Spleen (tissue), 11 donors: ENCODE measurements at regions not wholly inside any gene's neighbourhood (a gene's known extent, or its start where the extent isn't known, plus 50 kb on each side); places are given as distances from the start of the nearest gene placed in this dataset.
"Not testable (repeated sequence)": the region's sequence is repeated elsewhere in the genome, so short reads cannot be mapped to it uniquely, and the experiment has no call there.

ENCODE experiments used
- DNase-seq: peaks from one replicate; pipeline ENCODE4 v3.0.0-alpha.2; 2020
- H3K27ac ChIP-seq, 8 donors: fragments of 200-600 bp; sonication (generic) in 7 of 8; 1 replicate in 4 of 8; 2 replicates in 4 of 8; pipeline versions ENCODE4 v1.5.0 to v1.8.0; 2016 to 2021; ENCODE audit warnings: inconsistent platforms in 4 of 8, mild to moderate bottlenecking in 4 of 8, moderate library complexity in 1 of 8
- H3K27me3 ChIP-seq, 7 donors: fragments of 200-600 bp; sonication (generic) in 6 of 7; replicated peaks in 1 of 7; 1 replicate in 4 of 7; 2 replicates in 3 of 7; pipeline versions ENCODE4 v1.5.0 to v1.8.0; 2016 to 2021; ENCODE audit warnings: inconsistent platforms in 3 of 7, mild to moderate bottlenecking in 1 of 7
- H3K36me3 ChIP-seq, 6 donors: fragments of 200-600 bp; sonication (generic) in 5 of 6; 1 replicate in 4 of 6; 2 replicates in 2 of 6; pipeline versions ENCODE4 v1.5.0 to v1.8.0; 2016 to 2021; ENCODE audit warnings: inconsistent platforms in 2 of 6
- H3K4me1 ChIP-seq, 6 donors: fragments of 200-600 bp; sonication (generic) in 5 of 6; 1 replicate in 3 of 6; 2 replicates in 3 of 6; pipeline versions ENCODE4 v1.5.0 to v1.8.0; 2016 to 2021; ENCODE audit warnings: inconsistent platforms in 3 of 6
- H3K4me3 ChIP-seq, 8 donors: fragments of 200-600 bp; sonication (generic) in 7 of 8; 1 replicate in 4 of 8; 2 replicates in 4 of 8; pipeline versions ENCODE4 v1.5.0 to v1.8.0; 2016 to 2021; ENCODE audit warnings: inconsistent platforms in 4 of 8, mild to moderate bottlenecking in 4 of 8, moderate library complexity in 2 of 8
- H3K9me3 ChIP-seq, 8 donors: fragments of 200-600 bp; sonication (generic) in 7 of 8; 1 replicate in 4 of 8; 2 replicates in 4 of 8; pipeline versions ENCODE4 v1.5.0 to v1.8.0; 2016 to 2021; ENCODE audit warnings: inconsistent platforms in 4 of 8
- POLR2A ChIP-seq, 3 donors: fragments of 450-650 bp; IDR thresholded peaks; one replicate each; pipeline ENCODE4 v1.5.1; 2017; ENCODE audit warnings: antibody characterized with exemption in 3 of 3, mild to moderate bottlenecking in 1 of 3
- POLR2AphosphoS5 ChIP-seq, 3 donors: sonication (generic); formaldehyde crosslinking; IDR thresholded peaks; one replicate each; pipeline ENCODE4 v1.5.1; 2017; ENCODE audit warnings: antibody characterized with exemption in 3 of 3
- WGBS, 5 donors: extraction: QIAGEN DNeasy Blood & Tissue Kit in 3 of 5; methylation state at CpG; one replicate each; pipeline versions ENCODE4 v1.1.5 to v1.1.7; 2013 to 2018; 5-methylcytosine and 5-hydroxymethylcytosine counted together
- intact Hi-C: fragments of 100-400 bp; cut with DNase I; formaldehyde crosslinking; loops from one replicate; pipeline ENCODE4 v1.15.0; 2023; ENCODE audit warnings: low total_unique reads
- TF ChIP-seq, protein P1 (sequence below), 11 experiments: fragments of 200-600 bp in 7 of 11; fragments of 450-650 bp in 4 of 11; sonication (generic) in 4 of 11; IDR thresholded peaks in 8 of 11; conservative IDR thresholded peaks in 3 of 11; 1 replicate in 7 of 11; 2 replicates in 4 of 11; pipeline versions ENCODE4 v1.4.0 to v1.8.0; 2016 to 2021; ENCODE audit warnings: antibody characterized with exemption in 11 of 11, inconsistent platforms in 4 of 11, mild to moderate bottlenecking in 1 of 11
- donor health status: healthy with polysubstance abuse.
- donor health status: DM: no; HTN: no; CAD: no; lungs with moderate emphysema.
- donor health status: DM: no; HTN: no; CAD: no.
- donor health status: Bipolar disorder and iron deficiency.
- donor health status: healthy.
- donor health status: DM: no; HTN: no; CAD: no.
- donor health status: DM: yes; HTN: yes; CAD: no.

DNA sequence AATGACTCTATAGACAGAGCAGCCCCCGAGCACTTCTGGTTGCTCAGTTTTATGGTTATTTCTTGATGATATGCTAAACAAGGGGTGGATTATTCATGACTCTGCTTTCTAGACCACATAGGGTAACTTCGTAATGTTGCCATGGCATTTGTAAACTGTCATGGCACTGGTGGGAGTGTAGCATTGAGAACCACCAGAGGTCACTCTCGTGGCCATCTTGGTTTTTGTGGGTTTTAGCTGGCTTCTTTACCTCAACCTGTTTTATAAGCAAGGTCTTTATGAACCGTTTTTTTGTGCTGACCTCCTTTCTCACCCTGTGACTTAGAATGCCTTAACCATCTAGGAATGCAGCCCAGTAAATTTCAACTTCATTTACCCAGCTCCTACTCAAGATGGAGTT lies 1036.2 kb upstream of the FLRT2 start:
- H3K9me3 ChIP-seq = peaks cover 0 to 19% (median 0%) of the 10 kb centered on the region in 8 donors
- WGBS, 5 donors = 69 to 79% (median 71%) methylated on average over 4 of the region's 4 CpGs
- intact Hi-C loops = no loop called here

DNA sequence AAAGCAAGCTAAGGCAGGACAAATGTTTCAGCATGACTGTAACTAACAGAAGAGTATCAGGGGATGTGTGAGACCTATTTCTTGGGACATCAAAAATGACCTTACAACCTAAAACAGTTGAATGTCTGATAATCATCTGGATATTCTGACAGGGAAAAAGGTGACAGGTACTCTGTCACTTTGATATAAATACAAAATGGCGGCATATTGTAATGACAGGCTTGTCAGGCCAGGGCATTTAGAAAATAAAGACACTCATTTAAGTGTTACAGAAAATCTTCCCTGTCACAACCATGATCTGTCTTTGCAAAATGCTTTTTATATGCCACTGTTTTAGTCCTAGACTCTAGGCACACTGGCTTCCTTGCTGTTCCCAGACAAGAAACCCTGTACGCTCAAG lies 1033.3 kb upstream of the FLRT2 start:
- Histone ChIP-seq H3K4me1 (no peaks in the 10 kb centered on the region), H3K27me3 (no peaks in the 10 kb centered on the region), H3K4me3 (no peak overlapping the region), H3K9me3 (peaks cover 0 to 19% (median 0%) of the 10 kb centered on the region in 8 donors), H3K27ac (no peak overlapping the region), H3K36me3 (no peaks in the 10 kb centered on the region)
- no peak for DNase-seq
- no peak for TF ChIP-seq POLR2A (IDR thresholded peaks at IDR 0.05)
- TF ChIP-seq, protein P1, sequence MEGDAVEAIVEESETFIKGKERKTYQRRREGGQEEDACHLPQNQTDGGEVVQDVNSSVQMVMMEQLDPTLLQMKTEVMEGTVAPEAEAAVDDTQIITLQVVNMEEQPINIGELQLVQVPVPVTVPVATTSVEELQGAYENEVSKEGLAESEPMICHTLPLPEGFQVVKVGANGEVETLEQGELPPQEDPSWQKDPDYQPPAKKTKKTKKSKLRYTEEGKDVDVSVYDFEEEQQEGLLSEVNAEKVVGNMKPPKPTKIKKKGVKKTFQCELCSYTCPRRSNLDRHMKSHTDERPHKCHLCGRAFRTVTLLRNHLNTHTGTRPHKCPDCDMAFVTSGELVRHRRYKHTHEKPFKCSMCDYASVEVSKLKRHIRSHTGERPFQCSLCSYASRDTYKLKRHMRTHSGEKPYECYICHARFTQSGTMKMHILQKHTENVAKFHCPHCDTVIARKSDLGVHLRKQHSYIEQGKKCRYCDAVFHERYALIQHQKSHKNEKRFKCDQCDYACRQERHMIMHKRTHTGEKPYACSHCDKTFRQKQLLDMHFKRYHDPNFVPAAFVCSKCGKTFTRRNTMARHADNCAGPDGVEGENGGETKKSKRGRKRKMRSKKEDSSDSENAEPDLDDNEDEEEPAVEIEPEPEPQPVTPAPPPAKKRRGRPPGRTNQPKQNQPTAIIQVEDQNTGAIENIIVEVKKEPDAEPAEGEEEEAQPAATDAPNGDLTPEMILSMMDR (IDR thresholded peaks at IDR 0.05 in 8 of 11, conservative IDR thresholded peaks at IDR 0.05 in 3 of 11) = no peak
- no peak for TF ChIP-seq POLR2AphosphoS5 (IDR thresholded peaks at IDR 0.05)
- intact Hi-C loops = no loop called here
- WGBS, 5 donors = 89 to 97% (median 93%) methylated on average over 2 of the region's 2 CpGs

More for the DNA sequence above, 1036.2 kb upstream of the FLRT2 start:
- no peaks in the 10 kb centered on the region for H3K27me3 ChIP-seq
- DNase-seq = no peak
- no peak for TF ChIP-seq POLR2A (IDR thresholded peaks at IDR 0.05)
- TF ChIP-seq, protein P1 (IDR thresholded peaks at IDR 0.05 in 8 of 11, conservative IDR thresholded peaks at IDR 0.05 in 3 of 11) = no peak
- no peak for TF ChIP-seq POLR2AphosphoS5 (IDR thresholded peaks at IDR 0.05)
- H3K36me3 ChIP-seq = no peaks in the 10 kb centered on the region
- no peaks in the 10 kb centered on the region for H3K4me1 ChIP-seq
- H3K27ac ChIP-seq = no peak overlapping the region
- H3K4me3 ChIP-seq = no peak overlapping the region

DNA sequence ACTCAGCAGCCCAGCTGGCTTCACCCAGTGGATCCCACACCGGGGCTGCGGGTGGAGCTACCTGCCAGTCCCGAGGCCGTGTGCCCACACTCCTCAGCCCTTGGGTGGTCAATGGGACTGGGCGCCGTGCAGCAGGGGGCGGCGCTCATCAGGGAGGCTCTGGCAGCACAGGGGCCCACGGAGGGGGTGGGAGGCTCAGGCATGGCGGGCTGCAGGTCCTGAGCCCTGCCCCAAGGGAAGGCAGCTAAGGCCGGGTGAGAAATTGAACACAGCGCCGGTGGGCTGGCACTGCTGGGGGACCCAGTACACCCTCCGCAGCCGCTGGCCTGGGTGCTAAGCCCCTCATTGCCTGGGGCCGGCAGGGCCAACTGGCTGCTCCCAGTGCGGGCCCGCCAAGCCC lies 1017.1 kb upstream of the FLRT2 start:
- H3K27ac ChIP-seq, H3K36me3 ChIP-seq, intact Hi-C loops, H3K27me3 ChIP-seq, H3K4me3 ChIP-seq, DNase-seq, H3K4me1 ChIP-seq: not testable (repeated sequence)
- 93 to 96% (median 95%) methylated on average over 7 to 18 of the region's 18 CpGs for WGBS, 5 donors
- H3K9me3 ChIP-seq = peaks cover 0 to 34% (median 21%) of the 10 kb centered on the region in 8 donors

DNA sequence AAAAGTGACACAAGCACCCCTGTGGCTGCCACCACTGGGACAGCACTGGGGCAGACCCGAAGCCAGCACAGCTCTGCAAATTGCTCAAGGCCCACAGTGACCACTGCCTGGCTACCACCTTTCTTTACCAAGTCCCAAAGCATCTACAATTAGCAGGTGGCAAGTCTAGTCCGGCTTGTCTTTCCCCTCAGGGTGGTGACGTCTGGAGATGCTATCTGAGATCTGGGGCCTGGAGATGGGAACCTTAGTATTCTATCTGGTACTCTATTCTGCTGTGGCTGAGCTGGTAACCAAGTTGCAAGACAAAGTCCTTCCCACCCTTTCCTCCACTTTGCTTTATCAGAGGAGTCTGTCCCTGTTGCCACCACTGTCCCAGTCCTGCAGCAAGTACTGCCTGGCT lies 1010.1 kb upstream of the FLRT2 start:
- no peak for TF ChIP-seq POLR2AphosphoS5 (IDR thresholded peaks at IDR 0.05)
- TF ChIP-seq POLR2A (IDR thresholded peaks at IDR 0.05) = no peak
- TF ChIP-seq, protein P1 (IDR thresholded peaks at IDR 0.05 in 8 of 11, conservative IDR thresholded peaks at IDR 0.05 in 3 of 11) = no peak
- H3K9me3 ChIP-seq = peaks cover 0 to 18% (median 5%) of the 10 kb centered on the region in 8 donors
- H3K36me3 ChIP-seq = no peaks in the 10 kb centered on the region
- H3K4me3 ChIP-seq = no peak overlapping the region
- intact Hi-C loops = no loop called here
- WGBS, 5 donors = 79 to 97% (median 87%) methylated on average over 1 to 3 of the region's 3 CpGs
- H3K27me3 ChIP-seq = no peaks in the 10 kb centered on the region
- DNase-seq = no peak
- no peak overlapping the region for H3K27ac ChIP-seq
- no peaks in the 10 kb centered on the region for H3K4me1 ChIP-seq
